ENCODE measurements at regions not wholly inside any gene's neighbourhood (a gene's known extent, or its start where the extent isn't known, plus 50 kb on each side); places are given as distances from the start of the nearest gene placed in this dataset.

DNA sequence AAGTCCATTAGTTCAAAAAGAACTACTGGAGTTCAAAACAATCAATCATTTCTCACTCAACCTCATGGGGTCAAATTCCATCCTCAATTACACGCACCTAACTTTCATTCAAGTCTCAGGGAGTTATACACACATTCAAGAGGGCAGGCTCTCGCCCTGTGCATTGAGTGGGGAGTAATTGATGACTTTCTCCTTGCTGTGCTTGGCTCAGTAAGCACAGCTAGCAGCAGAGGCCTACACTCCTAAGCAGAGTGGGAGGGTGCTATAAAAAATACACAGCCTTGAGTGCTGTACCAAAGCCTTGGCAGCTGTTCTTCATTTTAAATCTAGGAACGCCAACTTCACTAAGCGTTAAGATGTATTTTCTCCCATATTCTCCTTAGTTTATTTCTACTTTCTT, 958.3 kb upstream of the ADGRL3 start (continued):
- TF ChIP-seq, protein P1, sequence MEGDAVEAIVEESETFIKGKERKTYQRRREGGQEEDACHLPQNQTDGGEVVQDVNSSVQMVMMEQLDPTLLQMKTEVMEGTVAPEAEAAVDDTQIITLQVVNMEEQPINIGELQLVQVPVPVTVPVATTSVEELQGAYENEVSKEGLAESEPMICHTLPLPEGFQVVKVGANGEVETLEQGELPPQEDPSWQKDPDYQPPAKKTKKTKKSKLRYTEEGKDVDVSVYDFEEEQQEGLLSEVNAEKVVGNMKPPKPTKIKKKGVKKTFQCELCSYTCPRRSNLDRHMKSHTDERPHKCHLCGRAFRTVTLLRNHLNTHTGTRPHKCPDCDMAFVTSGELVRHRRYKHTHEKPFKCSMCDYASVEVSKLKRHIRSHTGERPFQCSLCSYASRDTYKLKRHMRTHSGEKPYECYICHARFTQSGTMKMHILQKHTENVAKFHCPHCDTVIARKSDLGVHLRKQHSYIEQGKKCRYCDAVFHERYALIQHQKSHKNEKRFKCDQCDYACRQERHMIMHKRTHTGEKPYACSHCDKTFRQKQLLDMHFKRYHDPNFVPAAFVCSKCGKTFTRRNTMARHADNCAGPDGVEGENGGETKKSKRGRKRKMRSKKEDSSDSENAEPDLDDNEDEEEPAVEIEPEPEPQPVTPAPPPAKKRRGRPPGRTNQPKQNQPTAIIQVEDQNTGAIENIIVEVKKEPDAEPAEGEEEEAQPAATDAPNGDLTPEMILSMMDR (conservative IDR thresholded peaks at IDR 0.05; ENCODE audit: low read depth in 2 of 2), result no peak
- TF ChIP-seq ETS1 (IDR thresholded peaks at IDR 0.05), result no peak
- no peak for TF ChIP-seq CREB1 (CRISPR knock-in tag; IDR thresholded peaks at IDR 0.05; ENCODE audit: low read depth)

DNA sequence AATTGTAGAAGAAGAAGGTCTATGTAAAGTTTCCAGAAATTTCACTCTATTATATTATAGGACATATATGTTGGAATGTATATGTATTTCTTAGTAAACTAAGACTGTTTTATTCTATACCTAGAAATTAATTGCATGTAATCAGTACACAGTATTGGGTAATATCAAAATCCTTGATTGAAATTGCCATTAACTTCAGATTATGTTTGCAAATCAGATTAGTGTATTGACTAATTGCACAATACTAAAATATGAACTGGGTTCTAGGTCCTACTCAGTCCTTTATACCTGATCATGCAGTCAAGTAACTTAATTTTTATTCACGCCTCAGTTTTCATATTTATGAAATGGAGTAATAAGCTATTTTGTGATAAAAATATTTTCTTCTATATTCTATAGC, 950.3 kb upstream of the ADGRL3 start:
- H3K4me3 Mint-ChIP-seq, result no peak overlapping the region
- Histone ChIP-seq H3F3A (replicated peaks; ENCODE audit: low read depth) (no peaks in the 10 kb centered on the region), H3K4me2 (no peak overlapping the region), H3K27me3 (ENCODE audit: insufficient read depth) (no peaks in the 10 kb centered on the region), H2AFZ (no peak overlapping the region), H3K4me1 (ENCODE audit: insufficient read depth) (no peaks in the 10 kb centered on the region), H3K79me2 (replicated peaks; ENCODE audit: insufficient read depth) (no peaks in the 10 kb centered on the region), H3K27ac (ENCODE audit: low read depth) (no peak overlapping the region), H3K9me2 (ENCODE audit: insufficient read depth) (no peaks in the 10 kb centered on the region), H4K20me1 (replicated peaks; ENCODE audit: insufficient read depth) (no peaks in the 10 kb centered on the region), H3K36me3 (ENCODE audit: insufficient read depth) (no peaks in the 10 kb centered on the region), H3K4me3 (no peak overlapping the region)
- DNase-seq (ENCODE audit: low spot score) (no peak), ATAC-seq (no peak)
- H3K4me1 Mint-ChIP-seq, result no peaks in the 10 kb centered on the region
- TF ChIP-seq, protein P1 (conservative IDR thresholded peaks at IDR 0.05; ENCODE audit: low read depth in 2 of 2), result no peak
- H3K9me3 Mint-ChIP-seq, result no peaks in the 10 kb centered on the region
- no peaks in the 10 kb centered on the region for H3K36me3 Mint-ChIP-seq (ENCODE audit: low read depth)
- no peaks in the 10 kb centered on the region for H3K27me3 Mint-ChIP-seq (ENCODE audit: insufficient read depth, low read depth, poor library complexity)
- no peak overlapping the region for H3K27ac Mint-ChIP-seq

GRCh38 chr4:60250657-60251056, 949.5 kb upstream of the ADGRL3 start:
- Histone ChIP-seq H4K20me1 (replicated peaks; ENCODE audit: insufficient read depth) (no peaks in the 10 kb centered on the region), H3K4me3 (no peak overlapping the region), H3F3A (replicated peaks; ENCODE audit: low read depth) (no peaks in the 10 kb centered on the region), H3K79me2 (replicated peaks; ENCODE audit: insufficient read depth) (no peaks in the 10 kb centered on the region), H3K27me3 (ENCODE audit: insufficient read depth) (no peaks in the 10 kb centered on the region), H3K9me2 (ENCODE audit: insufficient read depth) (no peaks in the 10 kb centered on the region), H2AFZ (0 out of 2 replicates have a peak overlapping the region, but pooled peaks have one; percentile 38), H3K4me2 (no peak overlapping the region), H3K36me3 (ENCODE audit: insufficient read depth) (no peaks in the 10 kb centered on the region), H3K27ac (ENCODE audit: low read depth) (no peak overlapping the region), H3K4me1 (ENCODE audit: insufficient read depth) (no peaks in the 10 kb centered on the region)
- Mint-ChIP-seq H3K4me1 (no peaks in the 10 kb centered on the region), H3K9me3 (no peaks in the 10 kb centered on the region), H3K27me3 (ENCODE audit: insufficient read depth, low read depth, poor library complexity) (no peaks in the 10 kb centered on the region), H3K4me3 (no peak overlapping the region), H3K27ac (peak overlapping the region; percentile 83), H3K36me3 (ENCODE audit: low read depth) (no peaks in the 10 kb centered on the region)
- TF ChIP-seq, protein P1 (conservative IDR thresholded peaks at IDR 0.05; ENCODE audit: low read depth in 2 of 2), result no peak
- TF ChIP-seq JUNB (IDR thresholded peaks at IDR 0.05; ENCODE audit: unreplicated experiment) (no peak), CREB1 (CRISPR knock-in tag; IDR thresholded peaks at IDR 0.05; ENCODE audit: low read depth) (no peak), NANOG (IDR thresholded peaks at IDR 0.05; ENCODE audit: borderline replicate concordance) (no peak)
- DNase-seq (ENCODE audit: low spot score) (no peak), ATAC-seq (no peak)
